Stomach smooth muscle (tissue), 2 donors: ENCODE measurements at regions not wholly inside any gene's neighbourhood (a gene's known extent, or its start where the extent isn't known, plus 50 kb on each side); places are given as distances from the start of the nearest gene placed in this dataset.

ENCODE experiments used
- H3K27ac ChIP-seq: one replicate; pipeline ENCODE4 v1.7.0; 2013; ENCODE audit warnings: mild to moderate bottlenecking, low read length, inconsistent platforms
- H3K27me3 ChIP-seq, 2 donors: one replicate each; pipeline ENCODE4 v1.7.0; 2013; ENCODE audit warnings: low read length in 2 of 2; ENCODE audit not compliant: insufficient read depth in 2 of 2, control insufficient read depth in 1 of 2
- H3K36me3 ChIP-seq, 2 donors: one replicate each; pipeline ENCODE4 v1.7.0; 2013; ENCODE audit warnings: low read length in 2 of 2; ENCODE audit not compliant: control insufficient read depth in 2 of 2, insufficient read depth in 2 of 2
- H3K4me1 ChIP-seq: one replicate; pipeline ENCODE4 v1.7.0; 2013; ENCODE audit warnings: low read length; ENCODE audit not compliant: control insufficient read depth, insufficient read depth
- H3K4me3 ChIP-seq, 2 donors: one replicate each; pipeline ENCODE4 v1.7.0; 2013; ENCODE audit warnings: low read length in 2 of 2
- H3K9ac ChIP-seq, 2 donors: one replicate each; pipeline ENCODE4 v1.7.0; 2013; ENCODE audit warnings: low read length in 2 of 2, mild to moderate bottlenecking in 1 of 2
- H3K9me3 ChIP-seq, 2 donors: one replicate each; pipeline ENCODE4 v1.7.0; 2013; ENCODE audit warnings: low read length in 2 of 2; ENCODE audit not compliant: control insufficient read depth in 2 of 2
- donor health status: healthy.
- donor health status: Pancreatic carcinoma.

DNA sequence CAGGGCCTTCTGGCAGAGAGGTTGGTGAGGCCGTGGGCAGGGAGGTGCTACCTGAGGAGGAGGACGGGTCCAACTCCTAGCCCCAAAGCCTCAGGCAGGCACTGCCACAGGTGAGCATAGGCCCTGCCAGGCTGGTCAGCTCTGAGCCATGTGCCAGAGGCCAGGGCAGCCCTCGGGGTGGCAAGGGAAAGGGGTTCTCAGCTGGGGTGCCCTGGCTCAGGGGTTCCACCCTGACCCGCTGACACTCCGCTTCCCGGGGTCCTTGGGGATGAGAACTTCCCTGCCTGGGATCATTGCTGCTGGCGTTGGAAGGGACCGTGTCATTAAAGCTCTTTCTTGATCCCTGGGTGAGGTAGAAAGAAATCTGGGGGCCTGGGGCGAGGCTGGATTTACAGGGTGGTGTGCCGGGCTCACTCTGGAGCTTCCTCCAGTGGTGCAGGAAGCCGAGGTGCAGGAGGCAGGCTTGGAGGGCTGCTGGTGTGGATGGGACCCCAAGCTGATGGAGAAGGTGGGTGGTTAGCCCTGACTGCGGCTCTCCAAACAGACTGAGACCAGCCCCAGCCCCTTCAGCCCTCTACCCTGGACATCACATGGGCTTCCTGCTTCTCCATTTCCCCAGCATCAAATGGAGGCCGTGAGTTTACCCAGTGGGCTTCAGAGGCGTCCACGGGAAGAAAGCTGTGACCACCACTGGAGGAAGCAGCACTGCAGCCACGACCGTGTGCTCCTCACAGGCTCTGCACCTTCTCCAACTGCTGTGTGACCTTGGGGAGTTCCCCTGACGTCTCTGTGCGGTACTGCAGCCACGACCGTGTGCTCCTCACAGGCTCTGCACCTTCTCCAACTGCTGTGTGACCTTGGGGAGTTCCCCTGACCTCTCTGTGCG lies 295.2 kb downstream of the NDUFA10 start:
- no peak overlapping the region for H3K4me3 ChIP-seq
- H3K27ac ChIP-seq = no peak overlapping the region
- H3K36me3 ChIP-seq = no peaks in the 10 kb centered on the region
- H3K4me1 ChIP-seq = no peaks in the 10 kb centered on the region
- no peaks in the 10 kb centered on the region for H3K9me3 ChIP-seq
- H3K9ac ChIP-seq = no peak overlapping the region
- H3K27me3 ChIP-seq = peaks cover 0 to 4% of the 10 kb centered on the region in 2 donors

DNA sequence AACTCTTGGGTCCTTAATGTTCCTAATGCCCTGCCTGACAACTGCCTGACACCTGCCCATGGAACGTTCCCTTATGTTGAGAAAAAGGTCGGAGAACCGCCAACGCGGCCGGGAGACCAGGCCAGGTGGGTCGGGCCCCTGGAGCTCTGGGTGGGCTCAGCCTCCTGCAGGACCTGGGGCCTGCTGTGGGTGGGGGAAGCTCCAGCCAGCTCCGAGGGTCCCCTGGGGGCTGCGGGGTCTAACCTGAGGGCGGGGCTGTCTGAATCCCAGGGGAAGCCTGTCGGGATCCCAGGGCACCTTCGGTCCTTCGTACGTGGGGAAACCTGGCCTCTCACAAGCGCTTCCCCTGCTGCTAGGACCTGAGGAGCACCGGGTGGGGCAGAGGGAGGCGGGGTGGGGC lies 296.0 kb downstream of the NDUFA10 start:
- Histone ChIP-seq H3K4me3 (no peak overlapping the region), H3K27me3 (peaks cover 0 to 4% of the 10 kb centered on the region in 2 donors), H3K4me1 (no peaks in the 10 kb centered on the region), H3K9me3 (no peaks in the 10 kb centered on the region), H3K36me3 (no peaks in the 10 kb centered on the region), H3K9ac (no peak overlapping the region), H3K27ac (no peak overlapping the region)

DNA sequence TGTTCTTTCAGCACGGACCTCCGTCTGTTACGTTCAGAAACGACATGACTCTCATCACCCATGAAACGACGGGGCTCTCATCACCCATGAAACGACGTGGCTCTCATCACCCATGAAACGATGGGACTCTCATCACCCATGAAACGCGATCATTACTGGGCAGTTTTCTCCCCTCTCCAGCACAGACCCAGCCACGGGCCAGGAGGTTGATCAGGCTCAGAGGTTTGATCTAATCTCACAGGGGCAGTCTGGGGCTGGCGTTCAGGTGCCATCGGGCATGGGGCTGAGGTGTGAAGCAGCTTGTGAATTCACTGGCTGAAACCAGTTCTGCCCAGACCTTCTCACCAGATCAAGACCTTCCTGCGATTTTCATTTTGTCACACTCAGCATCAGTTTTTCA lies 296.4 kb downstream of the NDUFA10 start:
- Histone ChIP-seq H3K36me3 (no peaks in the 10 kb centered on the region), H3K27me3 (peaks cover 0 to 3% of the 10 kb centered on the region in 2 donors), H3K4me3 (no peak overlapping the region), H3K27ac (no peak overlapping the region), H3K9me3 (no peaks in the 10 kb centered on the region), H3K9ac (no peak overlapping the region), H3K4me1 (no peaks in the 10 kb centered on the region)

DNA sequence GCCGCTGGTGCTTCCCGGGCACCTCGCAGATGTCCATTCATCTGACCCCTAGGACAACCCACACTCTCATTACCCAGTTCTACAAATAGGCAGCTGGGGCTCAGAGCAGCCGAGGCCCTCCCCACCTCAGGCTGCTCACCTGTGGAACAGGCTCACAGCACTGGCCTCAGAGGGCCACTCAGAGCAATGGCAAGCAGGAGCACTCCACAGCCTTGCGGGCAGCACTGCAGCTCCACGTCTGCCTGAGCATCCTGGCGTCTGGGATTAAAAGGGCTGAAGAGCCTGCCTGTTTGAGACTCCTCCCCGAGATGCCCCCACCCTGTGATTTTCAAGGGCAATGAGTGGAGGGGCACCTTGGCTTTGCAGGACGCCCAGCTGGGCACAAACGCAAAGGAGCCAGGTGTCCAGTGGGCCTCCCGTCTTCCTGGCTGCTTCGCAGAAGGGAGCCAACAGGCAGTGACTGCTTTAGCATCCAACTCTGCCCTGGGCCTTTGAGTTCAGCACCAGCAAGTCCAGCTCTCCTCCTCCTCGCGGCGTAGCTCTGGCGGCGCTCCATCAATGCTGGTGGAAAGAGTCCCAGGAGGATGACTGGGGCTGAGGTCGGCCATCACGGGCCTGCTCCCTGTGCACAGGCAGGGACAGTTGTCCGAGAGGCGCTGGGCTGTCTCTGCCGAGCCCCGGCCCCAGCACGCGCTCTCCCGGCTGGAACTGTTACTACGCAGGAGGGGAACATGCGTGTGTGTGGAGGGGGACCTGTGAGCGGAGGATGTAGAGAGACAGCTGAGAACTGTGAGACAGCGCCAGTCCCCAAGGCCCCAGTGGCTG lies 297.2 kb downstream of the NDUFA10 start:
- H3K4me3 ChIP-seq = no peak overlapping the region
- H3K4me1 ChIP-seq = no peaks in the 10 kb centered on the region
- peaks cover 0 to 2% of the 10 kb centered on the region in 2 donors for H3K27me3 ChIP-seq
- no peaks in the 10 kb centered on the region for H3K9me3 ChIP-seq
- no peak overlapping the region for H3K9ac ChIP-seq
- H3K27ac ChIP-seq = no peak overlapping the region
- H3K36me3 ChIP-seq = no peaks in the 10 kb centered on the region

DNA sequence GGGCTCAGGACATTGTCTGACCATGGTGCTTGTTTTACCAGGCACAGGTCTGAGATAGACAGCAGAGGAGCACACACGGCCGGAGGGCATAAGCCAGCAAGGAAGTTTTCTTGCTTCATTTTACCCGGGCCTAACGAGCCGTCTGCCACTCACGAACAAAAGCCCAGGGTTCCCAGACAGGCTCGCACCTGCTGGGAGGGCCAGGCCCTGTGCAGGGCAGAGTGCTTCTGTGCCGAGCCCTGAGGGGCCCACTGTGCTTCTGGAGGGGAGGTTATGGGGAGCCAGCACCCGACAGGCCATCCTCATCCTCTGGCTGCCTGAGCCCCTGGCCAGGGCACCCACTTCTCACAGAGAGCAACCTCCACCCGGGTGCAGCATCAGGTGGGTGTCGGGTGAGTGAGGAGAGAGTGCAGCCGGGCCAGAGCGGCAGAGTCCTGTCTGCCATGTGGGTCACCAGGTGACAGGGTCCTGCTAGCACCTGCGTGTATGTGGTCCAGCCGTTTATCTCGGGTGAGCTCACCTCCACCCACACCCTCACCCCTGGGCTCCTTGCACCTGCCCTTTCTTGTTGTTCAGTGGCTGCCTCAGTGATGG lies 297.9 kb downstream of the NDUFA10 start:
- Histone ChIP-seq H3K27ac (no peak overlapping the region), H3K4me3 (no peak overlapping the region), H3K4me1 (no peaks in the 10 kb centered on the region), H3K27me3 (peaks cover 0 to 1% of the 10 kb centered on the region in 2 donors), H3K9ac (no peak overlapping the region), H3K36me3 (no peaks in the 10 kb centered on the region), H3K9me3 (no peaks in the 10 kb centered on the region)

GRCh38 chr2:239726631-239727181 lies 298.4 kb downstream of the NDUFA10 start:
- Histone ChIP-seq H3K9me3 (no peaks in the 10 kb centered on the region), H3K4me1 (no peaks in the 10 kb centered on the region), H3K9ac (no peak overlapping the region), H3K36me3 (no peaks in the 10 kb centered on the region), H3K4me3 (no peak overlapping the region), H3K27ac (no peak overlapping the region), H3K27me3 (no peaks in the 10 kb centered on the region)

- Histone ChIP-seq H3K9me3 (no peaks in the 10 kb centered on the region), H3K27ac (no peak overlapping the region), H3K4me3 (no peak overlapping the region), H3K36me3 (no peaks in the 10 kb centered on the region), H3K4me1 (no peaks in the 10 kb centered on the region), H3K9ac (no peak overlapping the region), H3K27me3 (no peaks in the 10 kb centered on the region)
Measured at GRCh38 chr2:239726091-239726591, 299.0 kb downstream of the NDUFA10 start.

DNA sequence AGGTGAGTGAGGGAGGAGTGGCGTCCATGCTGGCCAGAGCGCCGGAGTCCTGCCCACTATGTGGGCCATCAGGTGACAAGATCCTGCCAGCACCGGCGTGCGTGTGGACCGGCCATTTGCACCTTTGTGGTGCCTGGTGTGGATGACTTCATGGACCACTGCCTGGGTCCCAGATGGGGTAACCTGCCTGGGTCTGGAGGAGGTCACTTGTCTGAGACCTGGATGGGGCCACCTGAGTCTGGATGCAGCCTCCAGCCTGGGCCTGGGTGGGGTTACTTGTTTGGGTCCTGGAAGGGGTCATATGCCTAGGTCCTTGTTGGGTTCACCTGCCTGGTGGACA lies 299.6 kb downstream of the NDUFA10 start:
- Histone ChIP-seq H3K4me1 (no peaks in the 10 kb centered on the region), H3K9me3 (no peaks in the 10 kb centered on the region), H3K36me3 (no peaks in the 10 kb centered on the region), H3K9ac (no peak overlapping the region), H3K27me3 (no peaks in the 10 kb centered on the region), H3K27ac (no peak overlapping the region), H3K4me3 (no peak overlapping the region)

- H3K27ac ChIP-seq = no peak overlapping the region
- no peaks in the 10 kb centered on the region for H3K36me3 ChIP-seq
- no peaks in the 10 kb centered on the region for H3K9me3 ChIP-seq
- H3K4me3 ChIP-seq = no peak overlapping the region
- H3K9ac ChIP-seq = no peak overlapping the region
- no peaks in the 10 kb centered on the region for H3K27me3 ChIP-seq
- no peaks in the 10 kb centered on the region for H3K4me1 ChIP-seq
Measured at GRCh38 chr2:239724851-239725550, 300.1 kb downstream of the NDUFA10 start.

- H3K9ac ChIP-seq = no peak overlapping the region
Measured at GRCh38 chr2:239724194-239724849, 300.8 kb downstream of the NDUFA10 start.

More at GRCh38 chr2:239724194-239724849, 300.8 kb downstream of the NDUFA10 start:
- Histone ChIP-seq H3K4me1 (no peaks in the 10 kb centered on the region), H3K27me3 (no peaks in the 10 kb centered on the region), H3K4me3 (no peak overlapping the region), H3K9me3 (no peaks in the 10 kb centered on the region), H3K27ac (no peak overlapping the region), H3K36me3 (no peaks in the 10 kb centered on the region)
